Endothelial cell of umbilical vein (primary cell): ENCODE measurements at regions not wholly inside any gene's neighbourhood (a gene's known extent, or its start where the extent isn't known, plus 50 kb on each side); places are given as distances from the start of the nearest gene placed in this dataset.

ENCODE experiments used
- BruUV-seq: library from RNA; stranded (reverse); fragments of 400-500 nt; replicated peaks from 2 replicates; lab custom pipeline; 2021; lab: Mats Ljungman, UMichigan
- CTCF ChIA-PET: fragments of 300-600, 350-600 bp; sonication (Branson Sonifier 250); formaldehyde crosslinking; loops from one replicate; lab custom pipeline; 2021; ENCODE audit warnings: antibody characterized with exemption, inconsistent platforms; lab: Charles Lee
- POLR2A ChIA-PET: fragments of 300-600, 350-600 bp; sonication (Branson Sonifier 250); formaldehyde crosslinking; loops from one replicate; lab custom pipeline; 2021; ENCODE audit warnings: antibody characterized with exemption, inconsistent platforms; lab: Charles Lee
- DNase-seq: peaks from one replicate; pipeline ENCODE4 v3.0.0-alpha.2; 2011; ENCODE audit warnings: low read depth, low spot score
- FAIRE-seq: peaks from 2 replicates; lab custom pipeline; 2011; peaks lifted over from hg19 to GRCh38; lab: Jason Lieb, UNC
- H2AFZ ChIP-seq: 2 replicates; pipeline ENCODE4 v1.6.0; 2012; ENCODE audit warnings: low read depth, low read length, control low read depth, inconsistent platforms
- H3K27ac ChIP-seq: 2 replicates; pipeline ENCODE4 v1.5.1; 2011; ENCODE audit warnings: low read depth, mild to moderate bottlenecking, control low read depth, low read length, moderate library complexity; ENCODE audit not compliant: insufficient read depth
- H3K27me3 ChIP-seq, 2 experiments: 2 replicates each; pipeline versions ENCODE4 v1.6.0 to v1.6.1; 2011; ENCODE audit warnings: low read length in 2 of 2, mixed read lengths in 1 of 2; ENCODE audit not compliant: control insufficient read depth in 2 of 2, insufficient read depth in 2 of 2
- H3K36me3 ChIP-seq, 2 experiments: 2 replicates in 1 of 2; 3 replicates in 1 of 2; pipeline ENCODE4 v1.5.1; 2011; ENCODE audit warnings: low read length in 2 of 2, mild to moderate bottlenecking in 1 of 2, moderate library complexity in 1 of 2; ENCODE audit not compliant: control insufficient read depth in 2 of 2, insufficient read depth in 2 of 2; ENCODE audit errors: extremely low read depth in 1 of 2
- H3K4me1 ChIP-seq: 3 replicates; pipeline ENCODE4 v1.5.1; 2011; ENCODE audit warnings: mild to moderate bottlenecking, low read length; ENCODE audit not compliant: control insufficient read depth, insufficient read depth; ENCODE audit errors: extremely low read depth
- H3K4me2 ChIP-seq: 2 replicates; pipeline ENCODE4 v1.6.1; 2011; ENCODE audit warnings: low read length, control low read depth, mixed read lengths; ENCODE audit not compliant: insufficient read depth
- H3K4me3 ChIP-seq, 3 experiments: fragments of 200-600 bp in 1 of 3; sonication (generic), shearing (Covaris generic) in 1 of 3; replicated peaks in 1 of 3; 2 replicates each; pipeline ENCODE4 v1.5.1; 2011 to 2016; ENCODE audit warnings: control low read depth in 3 of 3, low read length in 3 of 3, mild to moderate bottlenecking in 2 of 3, inconsistent platforms in 1 of 3, low read depth in 1 of 3, moderate library complexity in 1 of 3; ENCODE audit not compliant: insufficient read depth in 1 of 3
- H3K79me2 ChIP-seq: 2 replicates; pipeline ENCODE4 v1.6.0; 2012; ENCODE audit warnings: low read length, inconsistent platforms; ENCODE audit not compliant: control insufficient read depth, insufficient read depth
- H3K9ac ChIP-seq: replicated peaks from 2 replicates; pipeline ENCODE3; 2011; ENCODE audit warnings: low read length, control low read depth; ENCODE audit not compliant: insufficient read depth; ENCODE audit errors: extremely low read depth
- H3K9me1 ChIP-seq: replicated peaks from 3 replicates; pipeline ENCODE4 v1.6.0; 2011; ENCODE audit warnings: mild to moderate bottlenecking, low read length; ENCODE audit not compliant: control insufficient read depth, insufficient read depth; ENCODE audit errors: extremely low read depth
- H3K9me3 ChIP-seq: replicated peaks from 2 replicates; pipeline ENCODE4 v1.5.1; 2012; ENCODE audit warnings: low read length, inconsistent platforms; ENCODE audit not compliant: control insufficient read depth, insufficient read depth
- H4K20me1 ChIP-seq: replicated peaks from 2 replicates; pipeline ENCODE3; 2011; ENCODE audit warnings: mild to moderate bottlenecking, low read length; ENCODE audit not compliant: control insufficient read depth, insufficient read depth; ENCODE audit errors: extremely low read depth
- EZH2 ChIP-seq: IDR thresholded peaks from 2 replicates; pipeline ENCODE4 v1.6.1; 2012; ENCODE audit warnings: borderline replicate concordance, low read depth, mild to moderate bottlenecking, moderate library complexity, low read length, inconsistent platforms; ENCODE audit not compliant: severe bottlenecking
- FOS ChIP-seq: IDR thresholded peaks from 2 replicates; pipeline ENCODE4 v1.6.1; 2011; ENCODE audit warnings: mild to moderate bottlenecking, low read length, moderate library complexity, borderline replicate concordance; ENCODE audit not compliant: insufficient read depth
- GATA2 ChIP-seq: IDR thresholded peaks from 2 replicates; pipeline ENCODE4 v1.7.0; 2011; ENCODE audit warnings: low read depth, mild to moderate bottlenecking, moderate library complexity, mixed read lengths, low read length; ENCODE audit not compliant: insufficient read length, insufficient read depth
- JUN ChIP-seq: IDR thresholded peaks from 2 replicates; pipeline ENCODE4 v1.6.1; 2011; ENCODE audit warnings: borderline replicate concordance, low read depth; ENCODE audit not compliant: insufficient read length, insufficient read depth
- MYC ChIP-seq: IDR thresholded peaks from one replicate; pipeline ENCODE4 v1.6.1; 2011; ENCODE audit warnings: mild to moderate bottlenecking, low read depth, low read length
- POLR2A ChIP-seq: IDR thresholded peaks from 2 replicates; pipeline ENCODE4 v1.6.1; 2012; ENCODE audit warnings: low read depth, mild to moderate bottlenecking, control low read depth, low read length
- POLR2AphosphoS5 ChIP-seq: IDR thresholded peaks from 2 replicates; pipeline ENCODE4 v1.6.1; 2012; ENCODE audit warnings: low read depth, mild to moderate bottlenecking, control low read depth, low read length, moderate library complexity; ENCODE audit not compliant: insufficient read depth
- dilution Hi-C: fragments of 300-500 bp; cut with MboI; formaldehyde crosslinking; loops from one replicate; pipeline ENCODE4 v1.15.0; 2019; ENCODE audit warnings: low sequenced_read_pairs; ENCODE audit not compliant: extremely low pct_ligation_motif_present
- intact Hi-C: fragments of 100-400 bp; cut with micrococcal nuclease; formaldehyde crosslinking; loops from one replicate; pipeline ENCODE4 v1.10.0; 2022
- TF ChIP-seq, protein P1 (sequence below), 2 donors: IDR thresholded peaks; 1 replicate in 1 of 2; 2 replicates in 1 of 2; pipeline ENCODE4 v1.5.1; 2011; ENCODE audit warnings: low read length in 2 of 2, mild to moderate bottlenecking in 2 of 2, moderate library complexity in 2 of 2, control low read depth in 1 of 2, inconsistent platforms in 1 of 2, low read depth in 1 of 2; ENCODE audit not compliant: insufficient read depth in 1 of 2; ENCODE audit errors: extremely low read depth in 1 of 2
- TF ChIP-seq, protein P2 (sequence below): IDR thresholded peaks from 2 replicates; pipeline ENCODE4 v1.6.1; 2011; ENCODE audit not compliant: insufficient read depth, insufficient read length

DNA sequence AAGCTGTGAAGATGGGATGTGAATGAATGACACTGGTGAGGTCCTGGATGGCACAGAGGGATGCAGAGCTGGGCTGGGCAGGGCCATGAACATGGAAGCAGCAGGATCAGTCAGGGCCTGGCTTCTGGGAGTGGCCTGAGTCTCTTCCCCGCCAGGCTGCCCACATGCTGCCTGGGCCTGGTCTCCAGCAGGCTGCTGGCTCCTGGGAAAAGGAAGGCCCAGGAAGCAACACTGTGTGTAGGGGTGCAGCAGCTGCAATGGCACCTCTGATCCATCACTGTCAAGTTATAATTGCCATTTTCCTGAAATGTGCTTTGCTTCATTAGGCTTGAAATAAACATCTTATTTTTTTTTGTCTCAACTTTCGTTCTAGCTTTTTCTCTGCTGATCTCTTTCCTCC is 260.2 kb upstream of the N4BP1 start:
- Histone ChIP-seq H3K4me2 (no peak overlapping the region), H3K27ac (no peak overlapping the region), H4K20me1 (no peaks in the 10 kb centered on the region), H3K36me3 (no peaks in the 10 kb centered on the region), H3K4me3 (no peak overlapping the region), H3K9ac (no peak overlapping the region), H2AFZ (no peak overlapping the region), H3K4me1 (no peaks in the 10 kb centered on the region), H3K27me3 (no peaks in the 10 kb centered on the region), H3K79me2 (no peaks in the 10 kb centered on the region), H3K9me3 (peaks cover 15% of the 10 kb centered on the region), H3K9me1 (no peaks in the 10 kb centered on the region)
- intact Hi-C loops (no loop called here), dilution Hi-C loops (no loop called here)
- FAIRE-seq: no peak
- BruUV-seq: no TSS peak
- ChIA-PET CTCF (no interaction called here), POLR2A (no interaction called here)
- TF ChIP-seq, protein P1, sequence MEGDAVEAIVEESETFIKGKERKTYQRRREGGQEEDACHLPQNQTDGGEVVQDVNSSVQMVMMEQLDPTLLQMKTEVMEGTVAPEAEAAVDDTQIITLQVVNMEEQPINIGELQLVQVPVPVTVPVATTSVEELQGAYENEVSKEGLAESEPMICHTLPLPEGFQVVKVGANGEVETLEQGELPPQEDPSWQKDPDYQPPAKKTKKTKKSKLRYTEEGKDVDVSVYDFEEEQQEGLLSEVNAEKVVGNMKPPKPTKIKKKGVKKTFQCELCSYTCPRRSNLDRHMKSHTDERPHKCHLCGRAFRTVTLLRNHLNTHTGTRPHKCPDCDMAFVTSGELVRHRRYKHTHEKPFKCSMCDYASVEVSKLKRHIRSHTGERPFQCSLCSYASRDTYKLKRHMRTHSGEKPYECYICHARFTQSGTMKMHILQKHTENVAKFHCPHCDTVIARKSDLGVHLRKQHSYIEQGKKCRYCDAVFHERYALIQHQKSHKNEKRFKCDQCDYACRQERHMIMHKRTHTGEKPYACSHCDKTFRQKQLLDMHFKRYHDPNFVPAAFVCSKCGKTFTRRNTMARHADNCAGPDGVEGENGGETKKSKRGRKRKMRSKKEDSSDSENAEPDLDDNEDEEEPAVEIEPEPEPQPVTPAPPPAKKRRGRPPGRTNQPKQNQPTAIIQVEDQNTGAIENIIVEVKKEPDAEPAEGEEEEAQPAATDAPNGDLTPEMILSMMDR (IDR thresholded peaks at IDR 0.05; ENCODE audit: extremely low read depth in 1 of 2, insufficient read depth in 1 of 2, low read depth in 1 of 2, low read length in 2 of 2): no peak
- no peak for TF ChIP-seq GATA2
- TF ChIP-seq MYC: no peak
- TF ChIP-seq POLR2A: no peak
- TF ChIP-seq, protein P2, sequence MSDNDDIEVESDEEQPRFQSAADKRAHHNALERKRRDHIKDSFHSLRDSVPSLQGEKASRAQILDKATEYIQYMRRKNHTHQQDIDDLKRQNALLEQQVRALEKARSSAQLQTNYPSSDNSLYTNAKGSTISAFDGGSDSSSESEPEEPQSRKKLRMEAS: no peak
- TF ChIP-seq EZH2: no peak
- no peak for TF ChIP-seq POLR2AphosphoS5
- no peak for TF ChIP-seq FOS
- no peak for TF ChIP-seq JUN
- DNase-seq: no peak
